CD4-positive, alpha-beta T cell treated with Interleukin-2 at 100 ng/mL for 4 hours (primary cell): ENCODE measurements at regions not wholly inside any gene's neighbourhood (a gene's known extent, or its start where the extent isn't known, plus 50 kb on each side); places are given as distances from the start of the nearest gene placed in this dataset.

Source experiments
- DNase-seq: peaks from one replicate; pipeline ENCODE4 v3.0.0-alpha.2; 2020; ENCODE audit warnings: low spot score

- no peak for DNase-seq
Measured at GRCh38 chr20:7637184-7637583, 303.1 kb downstream of the HAO1 start.

- no peak for DNase-seq
Measured at GRCh38 chr20:7650086-7650879, 290.0 kb downstream of the HAO1 start.

- DNase-seq: no peak
Measured at GRCh38 chr20:7654231-7654630, 286.0 kb downstream of the HAO1 start.

- no peak for DNase-seq
Measured at GRCh38 chr20:7656687-7657467, 283.4 kb downstream of the HAO1 start.

- DNase-seq: no peak
Measured at GRCh38 chr20:7657569-7657968, 282.7 kb downstream of the HAO1 start.

GRCh38 chr20:7660165-7660564, 280.1 kb downstream of the HAO1 start:
- DNase-seq: no peak

GRCh38 chr20:7665376-7665775, 274.9 kb downstream of the HAO1 start:
- DNase-seq: no peak

GRCh38 chr20:7667194-7667593, 273.1 kb downstream of the HAO1 start:
- DNase-seq: no peak

GRCh38 chr20:7672571-7672970, 267.7 kb downstream of the HAO1 start:
- DNase-seq: no peak

GRCh38 chr20:7673841-7674240, 266.4 kb downstream of the HAO1 start:
- no peak for DNase-seq

- no peak for DNase-seq
Measured at GRCh38 chr20:7682916-7683315, 257.3 kb downstream of the HAO1 start.

- no peak for DNase-seq
Measured at GRCh38 chr20:7687065-7687464, 253.2 kb downstream of the HAO1 start.

- DNase-seq: no peak
Measured at GRCh38 chr20:7689151-7689550, 251.1 kb downstream of the HAO1 start.

- DNase-seq: no peak
Measured at GRCh38 chr20:7691647-7692269, 248.5 kb downstream of the HAO1 start.

- DNase-seq: no peak
Measured at GRCh38 chr20:7692478-7692877, 247.8 kb downstream of the HAO1 start.

GRCh38 chr20:7693761-7694160, 246.5 kb downstream of the HAO1 start:
- no peak for DNase-seq

GRCh38 chr20:7695051-7695495, 245.2 kb downstream of the HAO1 start:
- no peak for DNase-seq

GRCh38 chr20:7695635-7696034, 244.6 kb downstream of the HAO1 start:
- DNase-seq: no peak

GRCh38 chr20:7696311-7696710, 243.9 kb downstream of the HAO1 start:
- DNase-seq: no peak

- no peak for DNase-seq
Measured at GRCh38 chr20:7702141-7702540, 238.1 kb downstream of the HAO1 start.

GRCh38 chr20:7703551-7703961, 236.7 kb downstream of the HAO1 start:
- DNase-seq: no peak

- DNase-seq: no peak
Measured at GRCh38 chr20:7703996-7704395, 236.3 kb downstream of the HAO1 start.

GRCh38 chr20:7708112-7708511, 232.1 kb downstream of the HAO1 start:
- DNase-seq: no peak
